ENCODE measurements at regions not wholly inside any gene's neighbourhood (a gene's known extent, or its start where the extent isn't known, plus 50 kb on each side); places are given as distances from the start of the nearest gene placed in this dataset.

DNA sequence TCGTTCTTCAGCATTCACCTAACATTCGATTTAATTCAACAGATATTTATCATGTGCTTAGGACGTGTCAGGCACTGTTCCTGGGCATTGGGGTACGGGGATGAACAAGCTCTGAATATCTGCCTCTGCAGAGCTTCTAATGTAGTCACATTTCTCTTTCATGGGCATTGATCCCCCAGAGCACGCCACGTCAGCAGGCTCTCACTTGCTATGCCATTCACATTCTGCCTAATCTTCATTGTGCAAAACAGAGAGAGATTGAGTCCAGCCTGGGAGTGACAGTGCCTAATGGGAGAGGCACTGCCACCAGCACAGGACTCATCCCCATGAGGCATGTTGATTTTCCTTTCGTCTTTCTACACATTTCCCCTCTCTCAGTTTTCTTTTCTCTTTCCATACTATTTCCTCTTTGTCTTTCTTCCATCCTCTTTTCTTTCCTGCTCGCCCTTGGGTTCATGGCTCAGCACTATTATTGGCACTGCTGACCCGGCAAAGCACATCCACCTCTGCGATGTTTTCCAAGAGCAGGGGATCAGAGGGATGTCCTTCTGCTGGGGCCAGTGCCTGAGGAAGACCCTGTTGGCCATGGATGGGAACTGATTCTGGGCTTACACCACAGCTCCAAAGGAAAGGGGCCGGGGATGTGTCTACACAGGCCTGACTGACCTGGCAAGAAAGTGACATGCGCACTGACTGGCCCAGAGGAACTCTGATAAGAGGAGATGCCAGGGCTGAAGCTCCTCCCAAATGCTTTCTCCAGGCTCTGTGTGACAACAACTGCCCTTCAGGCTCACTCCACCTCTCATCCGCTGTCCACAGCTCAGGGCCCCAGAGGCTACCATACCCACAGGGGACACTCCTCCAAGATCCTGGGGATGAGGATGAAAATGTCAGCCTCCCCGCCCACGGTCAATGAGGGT, 195.9 kb downstream of the TOMM20 start (continued):
- TF ChIP-seq, protein P1, sequence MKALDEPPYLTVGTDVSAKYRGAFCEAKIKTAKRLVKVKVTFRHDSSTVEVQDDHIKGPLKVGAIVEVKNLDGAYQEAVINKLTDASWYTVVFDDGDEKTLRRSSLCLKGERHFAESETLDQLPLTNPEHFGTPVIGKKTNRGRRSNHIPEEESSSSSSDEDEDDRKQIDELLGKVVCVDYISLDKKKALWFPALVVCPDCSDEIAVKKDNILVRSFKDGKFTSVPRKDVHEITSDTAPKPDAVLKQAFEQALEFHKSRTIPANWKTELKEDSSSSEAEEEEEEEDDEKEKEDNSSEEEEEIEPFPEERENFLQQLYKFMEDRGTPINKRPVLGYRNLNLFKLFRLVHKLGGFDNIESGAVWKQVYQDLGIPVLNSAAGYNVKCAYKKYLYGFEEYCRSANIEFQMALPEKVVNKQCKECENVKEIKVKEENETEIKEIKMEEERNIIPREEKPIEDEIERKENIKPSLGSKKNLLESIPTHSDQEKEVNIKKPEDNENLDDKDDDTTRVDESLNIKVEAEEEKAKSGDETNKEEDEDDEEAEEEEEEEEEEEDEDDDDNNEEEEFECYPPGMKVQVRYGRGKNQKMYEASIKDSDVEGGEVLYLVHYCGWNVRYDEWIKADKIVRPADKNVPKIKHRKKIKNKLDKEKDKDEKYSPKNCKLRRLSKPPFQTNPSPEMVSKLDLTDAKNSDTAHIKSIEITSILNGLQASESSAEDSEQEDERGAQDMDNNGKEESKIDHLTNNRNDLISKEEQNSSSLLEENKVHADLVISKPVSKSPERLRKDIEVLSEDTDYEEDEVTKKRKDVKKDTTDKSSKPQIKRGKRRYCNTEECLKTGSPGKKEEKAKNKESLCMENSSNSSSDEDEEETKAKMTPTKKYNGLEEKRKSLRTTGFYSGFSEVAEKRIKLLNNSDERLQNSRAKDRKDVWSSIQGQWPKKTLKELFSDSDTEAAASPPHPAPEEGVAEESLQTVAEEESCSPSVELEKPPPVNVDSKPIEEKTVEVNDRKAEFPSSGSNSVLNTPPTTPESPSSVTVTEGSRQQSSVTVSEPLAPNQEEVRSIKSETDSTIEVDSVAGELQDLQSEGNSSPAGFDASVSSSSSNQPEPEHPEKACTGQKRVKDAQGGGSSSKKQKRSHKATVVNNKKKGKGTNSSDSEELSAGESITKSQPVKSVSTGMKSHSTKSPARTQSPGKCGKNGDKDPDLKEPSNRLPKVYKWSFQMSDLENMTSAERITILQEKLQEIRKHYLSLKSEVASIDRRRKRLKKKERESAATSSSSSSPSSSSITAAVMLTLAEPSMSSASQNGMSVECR (CRISPR knock-in tag; IDR thresholded peaks at IDR 0.05) = no peak
- TF ChIP-seq ZNF584 (CRISPR knock-in tag; IDR thresholded peaks at IDR 0.05; ENCODE audit: low read depth) (no peak), TAF9B (IDR thresholded peaks at IDR 0.05; ENCODE audit: partially characterized antibody) (no peak), ARNT (IDR thresholded peaks at IDR 0.05) (no peak)
- TF ChIP-seq, protein P2, sequence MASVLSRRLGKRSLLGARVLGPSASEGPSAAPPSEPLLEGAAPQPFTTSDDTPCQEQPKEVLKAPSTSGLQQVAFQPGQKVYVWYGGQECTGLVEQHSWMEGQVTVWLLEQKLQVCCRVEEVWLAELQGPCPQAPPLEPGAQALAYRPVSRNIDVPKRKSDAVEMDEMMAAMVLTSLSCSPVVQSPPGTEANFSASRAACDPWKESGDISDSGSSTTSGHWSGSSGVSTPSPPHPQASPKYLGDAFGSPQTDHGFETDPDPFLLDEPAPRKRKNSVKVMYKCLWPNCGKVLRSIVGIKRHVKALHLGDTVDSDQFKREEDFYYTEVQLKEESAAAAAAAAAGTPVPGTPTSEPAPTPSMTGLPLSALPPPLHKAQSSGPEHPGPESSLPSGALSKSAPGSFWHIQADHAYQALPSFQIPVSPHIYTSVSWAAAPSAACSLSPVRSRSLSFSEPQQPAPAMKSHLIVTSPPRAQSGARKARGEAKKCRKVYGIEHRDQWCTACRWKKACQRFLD (CRISPR knock-in tag; IDR thresholded peaks at IDR 0.05) = peak; percentile 33; the same call in 1 of the 2 replicates

Measured in K562 (cell line).